ENCODE measurements at regions not wholly inside any gene's neighbourhood (a gene's known extent, or its start where the extent isn't known, plus 50 kb on each side); places are given as distances from the start of the nearest gene placed in this dataset.

GRCh38 chr10:28207799-28208198 lies 95.1 kb downstream of the MPP7 start:
- TF ChIP-seq CTCF (IDR thresholded peaks at IDR 0.05; ENCODE audit: low read length), result no peak
- no peak for TF ChIP-seq EZH2 (IDR thresholded peaks at IDR 0.05; ENCODE audit: borderline replicate concordance, low read length)

All from OCI-LY1 (cell line).